Stimulated activated CD4-positive, alpha-beta T cell treated with anti-CD3 and anti-CD28 coated beads, Interleukin-1b, Interleukin-23, amount 100 ng/mL, for 48 hours (primary cell): ENCODE measurements at regions not wholly inside any gene's neighbourhood (a gene's known extent, or its start where the extent isn't known, plus 50 kb on each side); places are given as distances from the start of the nearest gene placed in this dataset.

ENCODE experiments used
- DNase-seq: peaks from one replicate; pipeline ENCODE4 v3.0.0-alpha.2; 2020

DNA sequence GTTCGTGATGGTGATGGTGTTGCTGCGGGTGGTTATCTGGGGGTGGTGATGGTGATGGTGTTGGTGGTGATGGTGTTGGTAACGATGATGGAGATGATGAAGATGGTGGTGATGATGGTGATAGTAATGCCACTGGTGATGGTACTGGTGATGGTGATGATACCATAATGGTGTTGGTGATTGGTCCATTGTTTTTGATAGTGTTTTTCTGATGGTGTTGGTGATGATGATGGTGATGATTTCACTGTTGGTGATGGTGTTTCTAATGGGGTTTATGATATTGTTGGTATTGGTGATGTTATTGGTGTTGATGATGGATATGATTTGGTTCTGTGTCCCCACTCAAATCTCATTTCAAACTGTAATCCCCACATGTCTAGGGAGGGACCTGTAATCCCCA, 51.7 kb upstream of the PITRM1 start:
- DNase-seq: no peak

DNA sequence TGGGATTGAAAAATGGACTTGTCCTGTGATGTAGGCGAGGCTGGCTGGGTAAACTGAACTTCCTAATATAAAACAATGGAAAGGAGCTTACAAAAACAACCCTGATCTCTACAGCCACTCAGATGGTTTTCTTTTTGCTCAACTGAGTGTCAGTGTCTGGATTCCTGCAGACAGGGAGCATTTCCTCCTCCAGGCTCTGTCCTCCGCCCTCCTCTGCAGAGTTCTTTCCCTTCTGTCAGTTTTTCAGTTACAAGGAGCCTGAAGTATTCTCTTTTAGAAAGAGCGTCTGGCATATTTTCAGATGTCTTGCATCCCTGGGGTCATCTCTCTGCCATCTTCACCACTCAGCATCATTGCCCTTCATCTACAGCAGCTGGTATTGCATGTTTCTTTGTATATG, 50.0 kb upstream of the PITRM1 start:
- no peak for DNase-seq
